DOHH2 (cell line): ENCODE measurements at regions not wholly inside any gene's neighbourhood (a gene's known extent, or its start where the extent isn't known, plus 50 kb on each side); places are given as distances from the start of the nearest gene placed in this dataset.

Source experiments
- H3F3A ChIP-seq: fragments of 200-600 bp; sonication (generic), shearing (Covaris generic); 2 replicates; pipeline ENCODE4 v1.6.0; 2016; ENCODE audit warnings: antibody characterized with exemption, mild to moderate bottlenecking; ENCODE audit not compliant: control insufficient read depth, insufficient read depth
- H3K27ac ChIP-seq: fragments of 200-600 bp; sonication (generic); 2 replicates; pipeline ENCODE4 v1.5.1; 2014; ENCODE audit warnings: low read depth, mild to moderate bottlenecking, low read length, moderate library complexity
- H3K27me3 ChIP-seq: fragments of 200-600 bp; sonication (generic); 2 replicates; pipeline ENCODE4 v1.6.1; 2014; ENCODE audit warnings: mild to moderate bottlenecking, low read length, mixed read lengths; ENCODE audit not compliant: control insufficient read depth
- H3K36me3 ChIP-seq: fragments of 200-600 bp; sonication (generic); 2 replicates; pipeline ENCODE4 v1.6.1; 2014; ENCODE audit warnings: mild to moderate bottlenecking, low read length, moderate library complexity, mixed read lengths; ENCODE audit not compliant: control insufficient read depth
- H3K4me1 ChIP-seq: fragments of 200-600 bp; sonication (generic); 2 replicates; pipeline ENCODE4 v1.6.1; 2014; ENCODE audit warnings: mild to moderate bottlenecking, low read length, mixed read lengths; ENCODE audit not compliant: control insufficient read depth
- H3K4me2 ChIP-seq: fragments of 200-600 bp; sonication (generic); 2 replicates; pipeline ENCODE4 v1.6.0; 2014; ENCODE audit warnings: mild to moderate bottlenecking, low read length, moderate library complexity
- H3K4me3 ChIP-seq: fragments of 200-600 bp; sonication (generic); 2 replicates; pipeline ENCODE4 v1.5.1; 2014; ENCODE audit warnings: mild to moderate bottlenecking, low read length, mixed read lengths
- H3K79me2 ChIP-seq: fragments of 200-600 bp; sonication (generic); 2 replicates; pipeline ENCODE4 v1.6.1; 2014; ENCODE audit warnings: mild to moderate bottlenecking, low read length, mixed read lengths; ENCODE audit not compliant: control insufficient read depth
- H3K9me2 ChIP-seq: fragments of 200-600 bp; sonication (generic); replicated peaks from 2 replicates; pipeline ENCODE4 v1.6.1; 2014; ENCODE audit warnings: mild to moderate bottlenecking, low read length, mixed read lengths; ENCODE audit not compliant: control insufficient read depth
- H3K9me3 ChIP-seq: fragments of 200-600 bp; sonication (generic); 2 replicates; pipeline ENCODE4 v1.6.1; 2014; ENCODE audit warnings: antibody characterized with exemption, low read length, mixed read lengths; ENCODE audit not compliant: control insufficient read depth, insufficient read depth
- H4K20me1 ChIP-seq: fragments of 200-600 bp; sonication (generic); 2 replicates; pipeline ENCODE4 v1.6.0; 2014; ENCODE audit warnings: low read depth, mild to moderate bottlenecking, antibody characterized with exemption, low read length, moderate library complexity; ENCODE audit not compliant: control insufficient read depth, insufficient read depth
- CTCF ChIP-seq: fragments of 200-600 bp; sonication (generic); IDR thresholded peaks from one replicate; pipeline ENCODE4 v1.5.1; 2014; ENCODE audit warnings: antibody characterized with exemption, mild to moderate bottlenecking, low read depth, low read length; ENCODE audit not compliant: poor library complexity, severe bottlenecking
- EZH2phosphoT487 ChIP-seq: fragments of 200-600 bp; sonication (generic); IDR thresholded peaks from 2 replicates; pipeline ENCODE4 v1.6.1; 2017; ENCODE audit warnings: borderline replicate concordance, mild to moderate bottlenecking, antibody characterized with exemption, low read length, moderate library complexity, mixed read lengths

- no peaks in the 10 kb centered on the region for H3K4me1 ChIP-seq
- no peaks in the 10 kb centered on the region for H3K9me2 ChIP-seq
- TF ChIP-seq EZH2phosphoT487 (no peak), CTCF (no peak)
- no peaks in the 10 kb centered on the region for H3F3A ChIP-seq
- H4K20me1 ChIP-seq, result no peaks in the 10 kb centered on the region
- H3K4me3 ChIP-seq, result no peak overlapping the region
- H3K36me3 ChIP-seq, result no peaks in the 10 kb centered on the region
- no peaks in the 10 kb centered on the region for H3K79me2 ChIP-seq
- H3K4me2 ChIP-seq, result no peak overlapping the region
- peaks cover 7% of the 10 kb centered on the region; the same call in 1 of the 2 replicates for H3K9me3 ChIP-seq
- no peaks in the 10 kb centered on the region for H3K27me3 ChIP-seq
- no peak overlapping the region for H3K27ac ChIP-seq
Observed at GRCh38 chr6:142534076-142534475, 232.3 kb downstream of the ADGRG6 start.

- H3K27ac ChIP-seq, result no peak overlapping the region
- no peaks in the 10 kb centered on the region for H3K36me3 ChIP-seq
- H3K4me3 ChIP-seq, result no peak overlapping the region
- no peaks in the 10 kb centered on the region for H3K9me2 ChIP-seq
- no peaks in the 10 kb centered on the region for H3K4me1 ChIP-seq
- no peaks in the 10 kb centered on the region for H4K20me1 ChIP-seq
- no peaks in the 10 kb centered on the region for H3K27me3 ChIP-seq
- H3K9me3 ChIP-seq, result peaks cover 7% of the 10 kb centered on the region; the same call in 1 of the 2 replicates
- no peak overlapping the region for H3K4me2 ChIP-seq
- H3F3A ChIP-seq, result no peaks in the 10 kb centered on the region
- no peaks in the 10 kb centered on the region for H3K79me2 ChIP-seq
- TF ChIP-seq CTCF, result no peak
- TF ChIP-seq EZH2phosphoT487, result no peak
Observed at GRCh38 chr6:142534484-142534883, 232.7 kb downstream of the ADGRG6 start.

GRCh38 chr6:142537612-142538478 lies 236.0 kb downstream of the ADGRG6 start:
- Histone ChIP-seq H3K79me2 (no peaks in the 10 kb centered on the region), H4K20me1 (no peaks in the 10 kb centered on the region), H3K4me2 (peak overlapping the region; percentile 51), H3K27me3 (no peaks in the 10 kb centered on the region), H3K27ac (no peak overlapping the region), H3K9me3 (peaks cover 7% of the 10 kb centered on the region; the same call in 1 of the 2 replicates), H3K4me3 (no peak overlapping the region), H3K9me2 (no peaks in the 10 kb centered on the region), H3F3A (no peaks in the 10 kb centered on the region), H3K4me1 (no peaks in the 10 kb centered on the region), H3K36me3 (no peaks in the 10 kb centered on the region)
- TF ChIP-seq CTCF, result peak; percentile 89
- no peak for TF ChIP-seq EZH2phosphoT487
